Type B pancreatic cell (in vitro differentiated cells): ENCODE measurements at regions not wholly inside any gene's neighbourhood (a gene's known extent, or its start where the extent isn't known, plus 50 kb on each side); places are given as distances from the start of the nearest gene placed in this dataset.

ENCODE experiments used
- DNase-seq: peaks from one replicate; pipeline ENCODE4 v3.0.0; 2021; ENCODE audit warnings: mixed read lengths; ENCODE audit not compliant: unreplicated experiment; ENCODE audit errors: extremely low spot score
- H3K27ac Mint-ChIP-seq: 2 replicates; pipeline ENCODE4 v1.8.0; 2021; ENCODE audit warnings: mild to moderate bottlenecking, mixed read lengths
- H3K27me3 Mint-ChIP-seq: 2 replicates; pipeline ENCODE4 v1.8.0; 2021; ENCODE audit warnings: mixed read lengths
- H3K36me3 Mint-ChIP-seq: 2 replicates; pipeline ENCODE4 v1.8.0; 2021; ENCODE audit warnings: mixed read lengths
- H3K4me1 Mint-ChIP-seq: one replicate; pipeline ENCODE4 v1.8.0; 2021; ENCODE audit warnings: mixed read lengths; ENCODE audit not compliant: unreplicated experiment
- H3K4me3 Mint-ChIP-seq: 2 replicates; pipeline ENCODE4 v1.8.0; 2021; ENCODE audit warnings: mild to moderate bottlenecking, mixed read lengths
- H3K9me3 Mint-ChIP-seq: 2 replicates; pipeline ENCODE4 v1.8.0; 2021; ENCODE audit warnings: mixed read lengths
- TF ChIP-seq, protein P1 (sequence below): fragments of 200-600 bp; sonication (generic); conservative IDR thresholded peaks from 2 replicates; pipeline ENCODE4 v1.5.0; 2021; ENCODE audit warnings: antibody characterized with exemption, mild to moderate bottlenecking

DNA sequence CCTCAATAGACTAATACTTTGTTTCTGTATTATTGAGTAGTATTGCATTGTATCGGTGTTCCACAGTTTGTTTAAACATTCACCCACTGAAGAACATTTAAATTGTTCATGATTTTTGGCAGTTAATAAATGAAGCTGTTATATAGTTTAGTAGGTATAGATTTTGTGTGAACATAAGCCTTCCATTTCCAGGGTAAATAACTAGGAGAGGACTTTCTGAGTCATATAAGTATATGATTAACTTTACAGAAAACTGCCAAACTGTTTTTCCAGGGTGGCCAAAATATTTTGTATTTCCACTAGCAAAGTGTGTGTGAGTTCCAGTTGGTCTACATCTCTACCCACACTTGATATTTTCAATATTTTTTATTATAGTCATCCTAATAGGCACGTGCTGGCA is 70.0 kb upstream of the MLIP start:
- Mint-ChIP-seq H3K4me1 (peaks cover 6% of the 10 kb centered on the region), H3K36me3 (no peaks in the 10 kb centered on the region), H3K9me3 (peaks cover 4% of the 10 kb centered on the region), H3K27ac (no peak overlapping the region), H3K27me3 (peaks cover 28% of the 10 kb centered on the region), H3K4me3 (no peak overlapping the region)
- TF ChIP-seq, protein P1, sequence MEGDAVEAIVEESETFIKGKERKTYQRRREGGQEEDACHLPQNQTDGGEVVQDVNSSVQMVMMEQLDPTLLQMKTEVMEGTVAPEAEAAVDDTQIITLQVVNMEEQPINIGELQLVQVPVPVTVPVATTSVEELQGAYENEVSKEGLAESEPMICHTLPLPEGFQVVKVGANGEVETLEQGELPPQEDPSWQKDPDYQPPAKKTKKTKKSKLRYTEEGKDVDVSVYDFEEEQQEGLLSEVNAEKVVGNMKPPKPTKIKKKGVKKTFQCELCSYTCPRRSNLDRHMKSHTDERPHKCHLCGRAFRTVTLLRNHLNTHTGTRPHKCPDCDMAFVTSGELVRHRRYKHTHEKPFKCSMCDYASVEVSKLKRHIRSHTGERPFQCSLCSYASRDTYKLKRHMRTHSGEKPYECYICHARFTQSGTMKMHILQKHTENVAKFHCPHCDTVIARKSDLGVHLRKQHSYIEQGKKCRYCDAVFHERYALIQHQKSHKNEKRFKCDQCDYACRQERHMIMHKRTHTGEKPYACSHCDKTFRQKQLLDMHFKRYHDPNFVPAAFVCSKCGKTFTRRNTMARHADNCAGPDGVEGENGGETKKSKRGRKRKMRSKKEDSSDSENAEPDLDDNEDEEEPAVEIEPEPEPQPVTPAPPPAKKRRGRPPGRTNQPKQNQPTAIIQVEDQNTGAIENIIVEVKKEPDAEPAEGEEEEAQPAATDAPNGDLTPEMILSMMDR, result no peak
- no peak for DNase-seq

DNA sequence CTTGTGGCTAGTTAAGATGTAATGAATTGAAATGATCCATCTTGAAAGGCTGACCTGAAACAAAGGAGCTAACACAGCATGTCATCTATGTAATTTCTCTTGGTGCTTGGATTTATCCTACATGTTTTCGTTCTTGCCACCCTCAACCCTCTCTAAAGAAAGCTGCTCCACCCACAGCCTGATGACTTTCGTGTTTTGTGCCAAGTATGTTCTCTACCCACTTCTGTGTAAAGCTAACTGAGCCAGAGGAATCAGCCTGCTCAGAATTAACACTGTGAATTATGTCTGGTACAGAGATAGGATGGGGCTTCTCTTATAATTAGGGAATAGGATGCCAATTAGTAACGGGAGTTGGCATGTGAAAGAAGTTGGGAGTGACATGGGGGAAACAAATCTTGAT is 67.9 kb upstream of the MLIP start:
- Mint-ChIP-seq H3K36me3 (no peaks in the 10 kb centered on the region), H3K27ac (no peak overlapping the region), H3K4me1 (peaks cover 6% of the 10 kb centered on the region), H3K9me3 (peaks cover 4% of the 10 kb centered on the region), H3K27me3 (peaks cover 20% of the 10 kb centered on the region), H3K4me3 (no peak overlapping the region)
- TF ChIP-seq, protein P1, result no peak
- no peak for DNase-seq

DNA sequence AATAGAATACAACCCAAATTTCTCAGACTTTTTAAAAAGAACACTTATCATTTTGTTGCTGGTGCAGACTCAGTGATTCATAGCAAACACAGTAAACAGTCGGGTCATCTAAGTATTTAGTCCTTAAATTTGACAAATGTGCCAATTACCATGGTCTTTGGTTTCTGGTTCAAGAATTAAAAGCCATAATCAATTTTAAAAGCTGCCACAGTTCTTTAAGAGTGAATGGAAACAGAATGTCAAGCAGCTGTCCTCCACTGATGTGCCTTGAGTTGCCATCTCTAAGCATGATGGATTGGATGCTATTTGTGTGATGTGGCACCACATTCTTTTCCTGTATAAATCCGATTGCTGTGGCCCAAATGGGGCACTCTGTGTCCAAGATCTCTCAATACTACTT is 67.2 kb upstream of the MLIP start:
- no peak for DNase-seq
- peaks cover 6% of the 10 kb centered on the region for H3K4me1 Mint-ChIP-seq
- H3K36me3 Mint-ChIP-seq, result no peaks in the 10 kb centered on the region
- TF ChIP-seq, protein P1, result no peak
- H3K27ac Mint-ChIP-seq, result no peak overlapping the region
- no peak overlapping the region for H3K4me3 Mint-ChIP-seq
- H3K27me3 Mint-ChIP-seq, result peaks cover 20% of the 10 kb centered on the region
- H3K9me3 Mint-ChIP-seq, result peaks cover 4% of the 10 kb centered on the region

DNA sequence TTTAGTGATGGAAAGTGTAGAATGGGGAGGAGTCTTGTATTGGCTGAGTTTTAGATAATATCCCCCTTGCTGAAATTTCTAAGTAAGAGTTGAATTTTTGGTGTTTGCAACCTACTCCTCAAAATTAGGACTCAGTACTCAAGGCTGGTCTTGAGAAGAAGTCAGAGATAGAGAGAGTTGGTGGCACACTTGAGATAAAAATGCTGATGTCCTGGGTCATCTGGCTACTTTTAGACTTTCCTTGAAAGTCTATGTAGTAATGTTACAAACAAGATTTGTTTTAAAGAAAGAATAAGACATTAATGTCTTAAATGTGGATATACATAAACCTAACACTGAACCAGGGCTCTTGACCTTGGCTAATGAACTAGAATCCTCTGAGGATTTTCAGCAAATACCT is 62.5 kb upstream of the MLIP start:
- TF ChIP-seq, protein P1, result no peak
- Mint-ChIP-seq H3K4me1 (peaks cover under 1% of the 10 kb centered on the region), H3K9me3 (peaks cover under 1% of the 10 kb centered on the region), H3K36me3 (no peaks in the 10 kb centered on the region), H3K27ac (no peak overlapping the region), H3K4me3 (no peak overlapping the region), H3K27me3 (no peaks in the 10 kb centered on the region)
- DNase-seq, result no peak

DNA sequence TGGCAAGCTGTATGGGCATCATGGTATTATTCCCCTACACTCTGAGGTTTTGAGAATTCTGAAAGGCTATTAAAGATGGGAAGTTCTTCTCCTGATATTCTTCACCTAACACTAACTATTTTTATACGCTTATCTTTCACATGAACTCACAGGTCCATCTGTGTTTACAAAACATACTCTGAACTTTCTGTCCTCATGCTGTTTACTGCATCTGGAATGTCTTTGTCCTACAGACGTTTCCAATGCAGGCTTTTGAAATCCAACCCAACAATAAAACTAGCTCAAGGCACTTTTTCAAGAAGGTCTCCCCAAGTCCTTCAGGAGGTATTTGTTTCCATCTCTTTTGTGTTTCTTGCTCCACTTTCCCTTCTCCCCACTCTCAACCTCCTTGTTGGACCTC is 60.5 kb upstream of the MLIP start:
- Mint-ChIP-seq H3K36me3 (no peaks in the 10 kb centered on the region), H3K27me3 (no peaks in the 10 kb centered on the region), H3K9me3 (no peaks in the 10 kb centered on the region), H3K27ac (no peak overlapping the region), H3K4me1 (no peaks in the 10 kb centered on the region), H3K4me3 (no peak overlapping the region)
- TF ChIP-seq, protein P1, result no peak
- DNase-seq, result no peak

DNA sequence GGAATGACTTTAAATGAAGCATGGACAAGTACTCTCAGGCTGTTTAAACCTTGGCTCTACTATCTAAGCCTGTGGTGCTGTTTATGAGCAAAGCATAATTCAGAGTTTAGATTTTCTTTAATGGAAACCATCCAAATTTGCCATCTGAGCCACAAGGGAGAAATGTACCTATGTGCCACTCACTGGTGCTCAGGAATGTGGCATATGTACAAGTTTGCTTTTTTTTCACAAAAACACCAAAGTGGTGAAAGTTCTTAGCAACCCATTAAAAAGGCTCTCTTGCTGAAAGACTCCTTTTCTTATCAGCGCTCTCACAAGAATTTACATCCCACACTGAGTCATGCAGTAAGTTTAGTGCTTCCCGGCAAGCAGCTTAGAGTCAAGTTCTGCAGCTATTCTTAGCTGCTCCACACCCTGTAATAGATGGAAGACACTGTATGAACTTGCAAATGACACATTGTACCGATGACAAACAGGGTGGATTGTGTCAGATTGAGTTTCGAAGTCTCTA is 57.3 kb upstream of the MLIP start:
- peak overlapping the region; percentile 34 for H3K27ac Mint-ChIP-seq

More for the DNA sequence above, 57.3 kb upstream of the MLIP start:
- Mint-ChIP-seq H3K9me3 (no peaks in the 10 kb centered on the region), H3K27me3 (no peaks in the 10 kb centered on the region), H3K36me3 (no peaks in the 10 kb centered on the region), H3K4me3 (no peak overlapping the region), H3K4me1 (no peaks in the 10 kb centered on the region)
- no peak for DNase-seq
- TF ChIP-seq, protein P1, result no peak
